ENCODE measurements at regions not wholly inside any gene's neighbourhood (a gene's known extent, or its start where the extent isn't known, plus 50 kb on each side); places are given as distances from the start of the nearest gene placed in this dataset.

DNA sequence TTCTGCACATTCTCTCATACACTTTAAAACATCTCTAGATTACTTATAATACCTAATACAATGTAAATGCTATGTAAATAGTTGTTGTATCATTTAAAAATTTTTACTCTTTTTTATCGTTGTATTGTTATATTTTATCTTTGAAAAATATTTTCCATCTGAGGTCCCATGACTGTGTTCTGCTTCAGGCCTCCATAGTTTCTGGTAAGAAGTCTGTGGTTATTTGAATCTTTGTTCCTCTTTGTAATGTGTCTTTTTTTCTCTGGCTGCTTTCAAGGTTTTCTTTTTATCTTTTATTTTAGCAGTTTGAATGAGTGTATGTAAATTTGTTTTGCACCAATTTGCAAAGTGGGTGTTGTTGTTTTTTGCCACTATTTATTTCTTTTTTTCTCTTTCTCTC lies 263.1 kb downstream of the RPS24 start:
- H3K79me2 ChIP-seq (ENCODE audit: insufficient read depth, low read length): no peaks in the 10 kb centered on the region
- H3K36me3 ChIP-seq (ENCODE audit: insufficient read depth, low read length): no peaks in the 10 kb centered on the region
- H3K9me2 ChIP-seq (ENCODE audit: low read depth, low read length): no peaks in the 10 kb centered on the region
- H3K9me3 ChIP-seq (ENCODE audit: low read length): peaks cover 3% of the 10 kb centered on the region; the same call in 1 of the 2 replicates
- H3F3A ChIP-seq (ENCODE audit: insufficient read depth, low read length): no peaks in the 10 kb centered on the region
- no peak overlapping the region for H2AFZ ChIP-seq (ENCODE audit: low read length)
- H4K20me1 ChIP-seq (ENCODE audit: insufficient read depth, low read length): no peaks in the 10 kb centered on the region
- H3K27ac ChIP-seq (ENCODE audit: low read depth, low read length, poor library complexity, severe bottlenecking): no peak overlapping the region
- H3K4me2 ChIP-seq (ENCODE audit: low read length): no peak overlapping the region
- TF ChIP-seq, protein P1, sequence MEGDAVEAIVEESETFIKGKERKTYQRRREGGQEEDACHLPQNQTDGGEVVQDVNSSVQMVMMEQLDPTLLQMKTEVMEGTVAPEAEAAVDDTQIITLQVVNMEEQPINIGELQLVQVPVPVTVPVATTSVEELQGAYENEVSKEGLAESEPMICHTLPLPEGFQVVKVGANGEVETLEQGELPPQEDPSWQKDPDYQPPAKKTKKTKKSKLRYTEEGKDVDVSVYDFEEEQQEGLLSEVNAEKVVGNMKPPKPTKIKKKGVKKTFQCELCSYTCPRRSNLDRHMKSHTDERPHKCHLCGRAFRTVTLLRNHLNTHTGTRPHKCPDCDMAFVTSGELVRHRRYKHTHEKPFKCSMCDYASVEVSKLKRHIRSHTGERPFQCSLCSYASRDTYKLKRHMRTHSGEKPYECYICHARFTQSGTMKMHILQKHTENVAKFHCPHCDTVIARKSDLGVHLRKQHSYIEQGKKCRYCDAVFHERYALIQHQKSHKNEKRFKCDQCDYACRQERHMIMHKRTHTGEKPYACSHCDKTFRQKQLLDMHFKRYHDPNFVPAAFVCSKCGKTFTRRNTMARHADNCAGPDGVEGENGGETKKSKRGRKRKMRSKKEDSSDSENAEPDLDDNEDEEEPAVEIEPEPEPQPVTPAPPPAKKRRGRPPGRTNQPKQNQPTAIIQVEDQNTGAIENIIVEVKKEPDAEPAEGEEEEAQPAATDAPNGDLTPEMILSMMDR (IDR thresholded peaks at IDR 0.05; ENCODE audit: low read length): no peak
- TF ChIP-seq EZH2 (IDR thresholded peaks at IDR 0.05; ENCODE audit: borderline replicate concordance, low read length): no peak
- H3K27me3 ChIP-seq (ENCODE audit: insufficient read depth, low read length): no peaks in the 10 kb centered on the region
- H3K9ac ChIP-seq (ENCODE audit: low read length): no peak overlapping the region
- H3K4me3 ChIP-seq (ENCODE audit: low read depth, low read length, poor library complexity, severe bottlenecking): no peak overlapping the region
- no peaks in the 10 kb centered on the region for H3K4me1 ChIP-seq (ENCODE audit: insufficient read depth, low read length, severe bottlenecking)

DNA sequence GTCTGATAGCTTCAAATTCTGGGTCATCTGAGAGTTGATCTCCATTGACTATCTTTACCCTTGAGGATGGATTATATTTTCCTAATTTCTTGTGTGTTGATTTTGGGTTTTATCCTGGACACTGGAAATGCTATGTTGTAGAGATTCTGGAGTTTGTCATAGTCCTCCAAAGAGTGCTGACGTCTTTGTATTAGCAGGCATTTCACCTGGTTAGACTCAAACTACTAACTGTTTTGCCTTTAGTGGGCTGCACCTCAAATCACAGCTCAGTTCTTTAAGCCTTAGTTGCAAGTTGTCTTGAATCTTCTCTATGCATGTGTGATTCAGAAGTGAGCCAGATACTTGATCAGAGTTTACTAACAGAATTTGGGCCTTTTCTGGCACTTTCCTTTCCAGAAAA lies 264.3 kb downstream of the RPS24 start:
- Histone ChIP-seq H3K9me3 (ENCODE audit: low read length) (peaks cover 3% of the 10 kb centered on the region; the same call in 1 of the 2 replicates), H3K4me3 (ENCODE audit: low read depth, low read length, poor library complexity, severe bottlenecking) (no peak overlapping the region), H3K4me1 (ENCODE audit: insufficient read depth, low read length, severe bottlenecking) (peaks cover 7% of the 10 kb centered on the region), H2AFZ (ENCODE audit: low read length) (no peak overlapping the region), H4K20me1 (ENCODE audit: insufficient read depth, low read length) (no peaks in the 10 kb centered on the region), H3F3A (ENCODE audit: insufficient read depth, low read length) (no peaks in the 10 kb centered on the region), H3K79me2 (ENCODE audit: insufficient read depth, low read length) (no peaks in the 10 kb centered on the region), H3K36me3 (ENCODE audit: insufficient read depth, low read length) (no peaks in the 10 kb centered on the region), H3K4me2 (ENCODE audit: low read length) (no peak overlapping the region), H3K27ac (ENCODE audit: low read depth, low read length, poor library complexity, severe bottlenecking) (no peak overlapping the region), H3K27me3 (ENCODE audit: insufficient read depth, low read length) (no peaks in the 10 kb centered on the region), H3K9me2 (ENCODE audit: low read depth, low read length) (no peaks in the 10 kb centered on the region), H3K9ac (ENCODE audit: low read length) (no peak overlapping the region)
- no peak for TF ChIP-seq EZH2 (IDR thresholded peaks at IDR 0.05; ENCODE audit: borderline replicate concordance, low read length)
- TF ChIP-seq, protein P1 (IDR thresholded peaks at IDR 0.05; ENCODE audit: low read length): no peak

DNA sequence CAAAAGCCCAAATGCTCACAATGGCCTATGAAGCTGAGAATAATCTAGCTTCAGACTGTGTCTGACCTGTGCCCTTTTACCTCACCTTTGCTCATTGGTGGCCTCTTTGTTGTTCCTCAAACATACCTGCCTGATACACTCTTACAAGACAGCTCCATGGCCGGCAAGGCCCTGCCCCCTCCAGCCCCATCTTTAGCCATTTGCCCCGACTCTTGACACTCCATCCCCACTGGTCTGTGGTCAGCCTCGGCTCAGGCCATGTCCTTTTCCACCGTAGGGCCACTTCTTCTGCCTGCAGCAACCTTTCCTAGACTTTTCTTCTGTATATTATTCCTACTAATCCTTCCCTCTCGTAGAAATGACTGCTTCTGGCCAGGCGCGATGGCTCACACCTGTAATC lies 265.2 kb downstream of the RPS24 start:
- H3F3A ChIP-seq (ENCODE audit: insufficient read depth, low read length): no peaks in the 10 kb centered on the region
- H4K20me1 ChIP-seq (ENCODE audit: insufficient read depth, low read length): no peaks in the 10 kb centered on the region
- H3K4me1 ChIP-seq (ENCODE audit: insufficient read depth, low read length, severe bottlenecking): peaks cover 11% of the 10 kb centered on the region
- H3K79me2 ChIP-seq (ENCODE audit: insufficient read depth, low read length): no peaks in the 10 kb centered on the region
- H3K9ac ChIP-seq (ENCODE audit: low read length): no peak overlapping the region
- H3K27me3 ChIP-seq (ENCODE audit: insufficient read depth, low read length): no peaks in the 10 kb centered on the region
- no peaks in the 10 kb centered on the region for H3K9me2 ChIP-seq (ENCODE audit: low read depth, low read length)
- H3K36me3 ChIP-seq (ENCODE audit: insufficient read depth, low read length): no peaks in the 10 kb centered on the region
- H3K4me3 ChIP-seq (ENCODE audit: low read depth, low read length, poor library complexity, severe bottlenecking): no peak overlapping the region
- no peak overlapping the region for H3K27ac ChIP-seq (ENCODE audit: low read depth, low read length, poor library complexity, severe bottlenecking)
- no peak overlapping the region for H2AFZ ChIP-seq (ENCODE audit: low read length)
- TF ChIP-seq, protein P1 (IDR thresholded peaks at IDR 0.05; ENCODE audit: low read length): no peak
- TF ChIP-seq EZH2 (IDR thresholded peaks at IDR 0.05; ENCODE audit: borderline replicate concordance, low read length): no peak
- no peak overlapping the region for H3K4me2 ChIP-seq (ENCODE audit: low read length)
- H3K9me3 ChIP-seq (ENCODE audit: low read length): peaks cover 3% of the 10 kb centered on the region; the same call in 1 of the 2 replicates
